HCT116 (cell line): ENCODE measurements at regions not wholly inside any gene's neighbourhood (a gene's known extent, or its start where the extent isn't known, plus 50 kb on each side); places are given as distances from the start of the nearest gene placed in this dataset.

Experiments used
- ATAC-seq: fragments of 200-7000 bp; cut with Tn5 transposase; 2 replicates; pipeline ENCODE4 v1.9.1; 2020; ENCODE audit warnings: mild to moderate bottlenecking, moderate library complexity
- BruUV-seq: library from RNA; stranded (reverse); fragments of 400-500 nt; replicated peaks from 2 replicates; lab custom pipeline; 2021; lab: Mats Ljungman, UMichigan
- CTCF ChIA-PET: fragments of 300-600 bp; sonication (Branson Sonifier 250); formaldehyde crosslinking; loops from one replicate; lab custom pipeline; 2021; ENCODE audit warnings: antibody characterized with exemption; lab: Charles Lee
- POLR2A ChIA-PET: fragments of 300-600, 350-600 bp; sonication (Branson Sonifier 250); formaldehyde crosslinking; loops from one replicate; lab custom pipeline; 2021; ENCODE audit warnings: antibody characterized with exemption; lab: Charles Lee
- RAD21 ChIA-PET, 2 experiments: fragments of 300-600 bp; sonication (Branson Sonifier 250); formaldehyde crosslinking; loops; one replicate each; lab custom pipeline; 2023; ENCODE audit warnings: low total read pairs in 2 of 2; ENCODE audit not compliant: uncharacterized antibody in 2 of 2, unreplicated experiment in 2 of 2, low non-redundant PET in 1 of 2; lab: Charles Lee
- DNase-seq: peaks from one replicate; pipeline ENCODE4 v3.0.0-alpha.2; 2010; ENCODE audit warnings: low read depth, low spot score
- H2AFZ ChIP-seq: fragments of 200-600 bp; shearing (Covaris generic), sonication (generic); 2 replicates; pipeline ENCODE4 v1.6.1; 2017; ENCODE audit warnings: low read depth, mixed run types, mixed read lengths, antibody characterized with exemption, low read length; ENCODE audit not compliant: poor library complexity, severe bottlenecking
- H3K27ac ChIP-seq: 2 replicates; pipeline ENCODE4 v1.5.1; 2012; ENCODE audit warnings: low read depth, low read length
- H3K27me3 ChIP-seq: fragments of 200-600 bp; sonication (generic); 2 replicates; pipeline ENCODE4 v1.6.1; 2016; ENCODE audit warnings: mixed run types, low read length, mixed read lengths; ENCODE audit not compliant: insufficient read depth
- H3K36me3 ChIP-seq, 2 experiments: fragments of 200-500 bp in 1 of 2; fragments of 200-600 bp in 1 of 2; sonication (Bioruptor generic) in 1 of 2; sonication (generic) in 1 of 2; 2 replicates each; pipeline versions ENCODE4 v1.5.1 to v1.6.1; 2014 to 2016; ENCODE audit warnings: low read length in 2 of 2, inconsistent platforms in 1 of 2, mixed read lengths in 1 of 2, mixed run types in 1 of 2; ENCODE audit not compliant: insufficient read depth in 2 of 2, control insufficient read depth in 1 of 2
- H3K4me1 ChIP-seq, 2 experiments: fragments of 200-600 bp in 1 of 2; sonication (generic) in 1 of 2; 2 replicates each; pipeline versions ENCODE4 v1.5.1 to v1.6.1; 2012 to 2017; ENCODE audit warnings: low read length in 2 of 2, inconsistent platforms in 1 of 2, mild to moderate bottlenecking in 1 of 2, mixed read lengths in 1 of 2, mixed run types in 1 of 2, moderate library complexity in 1 of 2; ENCODE audit not compliant: insufficient read depth in 2 of 2, control insufficient read depth in 1 of 2
- H3K4me2 ChIP-seq: fragments of 200-600 bp; sonication (generic); 2 replicates; pipeline ENCODE4 v1.6.1; 2017; ENCODE audit warnings: mixed run types, low read length, mixed read lengths
- H3K4me3 ChIP-seq, 2 experiments: fragments of 200-600 bp in 1 of 2; sonication (generic) in 1 of 2; replicated peaks in 1 of 2; 2 replicates each; pipeline ENCODE4 v1.5.1; 2011 to 2016; ENCODE audit warnings: low read length in 2 of 2, control low read depth in 1 of 2, low read depth in 1 of 2, mild to moderate bottlenecking in 1 of 2, mixed read lengths in 1 of 2, mixed run types in 1 of 2
- H3K79me2 ChIP-seq: fragments of 200-600 bp; sonication (generic); 2 replicates; pipeline ENCODE4 v1.6.1; 2017; ENCODE audit warnings: mild to moderate bottlenecking, mixed run types, low read length, moderate library complexity, mixed read lengths; ENCODE audit not compliant: insufficient read depth
- H3K9ac ChIP-seq: fragments of 200-600 bp; sonication (generic); 2 replicates; pipeline ENCODE4 v1.6.1; 2016; ENCODE audit warnings: low read length, mixed read lengths
- H3K9me2 ChIP-seq: fragments of 200-600 bp; sonication (generic), shearing (Covaris generic); 2 replicates; pipeline ENCODE4 v1.6.1; 2017; ENCODE audit warnings: mixed run types, mild to moderate bottlenecking, moderate library complexity; ENCODE audit not compliant: insufficient read depth
- H3K9me3 ChIP-seq, 2 experiments: fragments of 200-500 bp in 1 of 2; fragments of 200-600 bp in 1 of 2; sonication (Bioruptor generic) in 1 of 2; sonication (generic) in 1 of 2; 2 replicates each; pipeline ENCODE4 v1.6.1; 2014 to 2017; ENCODE audit warnings: low read length in 2 of 2, mixed read lengths in 2 of 2, inconsistent platforms in 1 of 2, low read depth in 1 of 2, mild to moderate bottlenecking in 1 of 2, mixed run types in 1 of 2, moderate library complexity in 1 of 2; ENCODE audit not compliant: control insufficient read depth in 1 of 2, insufficient read depth in 1 of 2
- H4K20me1 ChIP-seq: fragments of 200-600 bp; sonication (generic), shearing (Covaris generic); 2 replicates; pipeline ENCODE4 v1.6.1; 2017; ENCODE audit warnings: mixed run types, mild to moderate bottlenecking, moderate library complexity; ENCODE audit not compliant: insufficient read depth
- ATF3 ChIP-seq: IDR thresholded peaks from 2 replicates; pipeline ENCODE4 v1.6.1; 2012
- CBX3 ChIP-seq: IDR thresholded peaks from 2 replicates; pipeline ENCODE4 v1.6.1; 2012; ENCODE audit warnings: low read depth
- CTCF ChIP-seq, 3 experiments: fragments of 200-600 bp in 1 of 3; sonication (generic) in 1 of 3; IDR thresholded peaks in 2 of 3; conservative IDR thresholded peaks in 1 of 3; 2 replicates each; pipeline ENCODE4 v1.5.1; 2012 to 2017; ENCODE audit warnings: low read depth in 2 of 3, low read length in 2 of 3, antibody characterized with exemption in 1 of 3, borderline replicate concordance in 1 of 3, control low read depth in 1 of 3, mild to moderate bottlenecking in 1 of 3, mixed read lengths in 1 of 3, mixed run types in 1 of 3, moderate library complexity in 1 of 3; ENCODE audit not compliant: insufficient read depth in 1 of 3
- EGR1 ChIP-seq: IDR thresholded peaks from 2 replicates; pipeline ENCODE4 v1.6.1; 2012; ENCODE audit warnings: low read depth
- ELF1 ChIP-seq: IDR thresholded peaks from 2 replicates; pipeline ENCODE4 v1.6.1; 2012; ENCODE audit warnings: low read depth, borderline replicate concordance
- EZH2 ChIP-seq: fragments of 200-600 bp; sonication (generic); IDR thresholded peaks from 2 replicates; pipeline ENCODE4 v1.6.1; 2017; ENCODE audit warnings: antibody characterized with exemption, mixed run types
- EZH2phosphoT487 ChIP-seq: fragments of 200-600 bp; IDR thresholded peaks from 2 replicates; pipeline ENCODE4 v1.6.1; 2018; ENCODE audit warnings: antibody characterized with exemption, borderline replicate concordance
- FOSL1 ChIP-seq: IDR thresholded peaks from 2 replicates; pipeline ENCODE4 v1.6.1; 2012; ENCODE audit warnings: low read depth
- JUND ChIP-seq: IDR thresholded peaks from 2 replicates; pipeline ENCODE4 v1.6.1; 2012
- POLR2AphosphoS5 ChIP-seq: IDR thresholded peaks from 2 replicates; pipeline ENCODE4 v1.6.1; 2011; ENCODE audit warnings: mild to moderate bottlenecking, low read depth, low read length, moderate library complexity
- SIN3A ChIP-seq: IDR thresholded peaks from 2 replicates; pipeline ENCODE4 v1.6.1; 2012; ENCODE audit warnings: low read depth
- SP1 ChIP-seq: IDR thresholded peaks from 2 replicates; pipeline ENCODE4 v1.6.1; 2012; ENCODE audit warnings: low read depth
- SRF ChIP-seq: IDR thresholded peaks from 2 replicates; pipeline ENCODE4 v1.6.1; 2012; ENCODE audit warnings: low read depth
- TCF7L2 ChIP-seq: IDR thresholded peaks from 2 replicates; pipeline ENCODE4 v1.7.0; 2011; ENCODE audit warnings: borderline replicate concordance, inconsistent platforms; ENCODE audit not compliant: insufficient read depth, insufficient read length; ENCODE audit errors: extremely low read depth
- ZNF274 ChIP-seq: fragments of 200-500 bp; sonication (Bioruptor generic); IDR thresholded peaks from 2 replicates; pipeline ENCODE4 v1.6.1; 2014; ENCODE audit warnings: mild to moderate bottlenecking, low read depth, low read length, inconsistent platforms
- intact Hi-C: fragments of 100-400 bp; cut with micrococcal nuclease; formaldehyde crosslinking; loops from 2 replicates; pipeline ENCODE4 v1.10.0; 2022
- TF ChIP-seq, protein P1 (sequence below): IDR thresholded peaks from 2 replicates; pipeline ENCODE4 v1.6.1; 2012; ENCODE audit warnings: low read depth
- TF ChIP-seq, protein P2 (sequence below): IDR thresholded peaks from 2 replicates; pipeline ENCODE4 v1.6.1; 2012

DNA sequence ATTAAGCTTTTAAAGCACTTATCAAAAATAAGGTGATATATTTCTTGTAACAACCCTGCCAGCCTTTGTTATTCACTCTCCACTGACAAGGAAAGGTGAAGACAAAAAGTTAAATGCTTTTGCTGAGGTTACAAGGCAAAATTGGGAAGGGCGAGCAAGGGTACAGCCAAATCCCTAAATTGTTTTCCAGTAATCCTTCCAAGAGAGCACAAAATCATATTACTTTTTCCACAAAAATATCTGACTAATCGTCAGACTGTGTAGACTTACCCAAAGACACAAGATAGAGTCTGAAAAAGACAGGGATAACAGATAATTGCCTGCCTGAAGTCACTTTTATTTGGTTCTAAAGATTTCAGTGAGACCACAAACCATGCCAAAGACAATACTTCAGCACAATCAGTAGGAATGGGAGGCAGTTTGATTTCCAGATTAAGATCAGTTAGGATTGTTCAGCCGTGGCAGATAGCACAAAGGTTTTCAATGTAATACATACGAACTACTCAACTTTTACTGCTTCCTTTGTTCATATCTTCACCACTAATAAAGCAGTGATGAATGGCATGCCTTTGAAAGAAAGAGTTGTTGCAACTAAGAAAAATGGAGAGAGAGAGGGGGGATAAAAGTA lies 383.8 kb upstream of the TUSC1 start:
- H4K20me1 ChIP-seq, result no peaks in the 10 kb centered on the region
- peaks cover 3 to 14% of the 10 kb centered on the region in 2 experiments; a peak in 2 of 4 replicates for H3K9me3 ChIP-seq
- H3K9ac ChIP-seq, result no peak overlapping the region
- no peaks in the 10 kb centered on the region for H3K9me2 ChIP-seq
- H3K4me3 ChIP-seq, result no peak overlapping the region
- RAD21 ChIA-PET, result no interaction called here
- no peaks in the 10 kb centered on the region for H3K27me3 ChIP-seq
- DNase-seq (no peak), ATAC-seq (no peak)
- BruUV-seq, result no TSS peak
- no peaks in the 10 kb centered on the region for H3K36me3 ChIP-seq
- H3K79me2 ChIP-seq, result no peaks in the 10 kb centered on the region
- CTCF ChIA-PET, result no interaction called here
- intact Hi-C loops, result no loop called here
- POLR2A ChIA-PET, result no interaction called here
- H3K4me2 ChIP-seq, result no peak overlapping the region
- no peak overlapping the region for H3K27ac ChIP-seq
- TF ChIP-seq, protein P1, sequence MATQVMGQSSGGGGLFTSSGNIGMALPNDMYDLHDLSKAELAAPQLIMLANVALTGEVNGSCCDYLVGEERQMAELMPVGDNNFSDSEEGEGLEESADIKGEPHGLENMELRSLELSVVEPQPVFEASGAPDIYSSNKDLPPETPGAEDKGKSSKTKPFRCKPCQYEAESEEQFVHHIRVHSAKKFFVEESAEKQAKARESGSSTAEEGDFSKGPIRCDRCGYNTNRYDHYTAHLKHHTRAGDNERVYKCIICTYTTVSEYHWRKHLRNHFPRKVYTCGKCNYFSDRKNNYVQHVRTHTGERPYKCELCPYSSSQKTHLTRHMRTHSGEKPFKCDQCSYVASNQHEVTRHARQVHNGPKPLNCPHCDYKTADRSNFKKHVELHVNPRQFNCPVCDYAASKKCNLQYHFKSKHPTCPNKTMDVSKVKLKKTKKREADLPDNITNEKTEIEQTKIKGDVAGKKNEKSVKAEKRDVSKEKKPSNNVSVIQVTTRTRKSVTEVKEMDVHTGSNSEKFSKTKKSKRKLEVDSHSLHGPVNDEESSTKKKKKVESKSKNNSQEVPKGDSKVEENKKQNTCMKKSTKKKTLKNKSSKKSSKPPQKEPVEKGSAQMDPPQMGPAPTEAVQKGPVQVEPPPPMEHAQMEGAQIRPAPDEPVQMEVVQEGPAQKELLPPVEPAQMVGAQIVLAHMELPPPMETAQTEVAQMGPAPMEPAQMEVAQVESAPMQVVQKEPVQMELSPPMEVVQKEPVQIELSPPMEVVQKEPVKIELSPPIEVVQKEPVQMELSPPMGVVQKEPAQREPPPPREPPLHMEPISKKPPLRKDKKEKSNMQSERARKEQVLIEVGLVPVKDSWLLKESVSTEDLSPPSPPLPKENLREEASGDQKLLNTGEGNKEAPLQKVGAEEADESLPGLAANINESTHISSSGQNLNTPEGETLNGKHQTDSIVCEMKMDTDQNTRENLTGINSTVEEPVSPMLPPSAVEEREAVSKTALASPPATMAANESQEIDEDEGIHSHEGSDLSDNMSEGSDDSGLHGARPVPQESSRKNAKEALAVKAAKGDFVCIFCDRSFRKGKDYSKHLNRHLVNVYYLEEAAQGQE, result no peak
- TF ChIP-seq ELF1 (no peak), EGR1 (no peak), SRF (no peak), POLR2AphosphoS5 (no peak), ZNF274 (no peak), FOSL1 (no peak), SIN3A (no peak), TCF7L2 (no peak), ATF3 (no peak), EZH2phosphoT487 (no peak), SP1 (no peak), CTCF (IDR thresholded peaks at IDR 0.05 in 2 of 3, conservative IDR thresholded peaks at IDR 0.05 in 1 of 3; ENCODE audit: borderline replicate concordance in 1 of 3, insufficient read depth in 1 of 3, low read depth in 2 of 3, low read length in 2 of 3) (no peak), JUND (no peak), CBX3 (no peak), EZH2 (no peak)
- TF ChIP-seq, protein P2, sequence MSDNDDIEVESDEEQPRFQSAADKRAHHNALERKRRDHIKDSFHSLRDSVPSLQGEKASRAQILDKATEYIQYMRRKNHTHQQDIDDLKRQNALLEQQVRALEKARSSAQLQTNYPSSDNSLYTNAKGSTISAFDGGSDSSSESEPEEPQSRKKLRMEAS, result no peak
- TF ChIP-seq, all 23 proteins: peak for 0
- no peaks in the 10 kb centered on the region for H3K4me1 ChIP-seq
- H2AFZ ChIP-seq, result no peak overlapping the region
